Natural killer cell (primary cell): ENCODE measurements at regions not wholly inside any gene's neighbourhood (a gene's known extent, or its start where the extent isn't known, plus 50 kb on each side); places are given as distances from the start of the nearest gene placed in this dataset.

ENCODE experiments used
- ATAC-seq, 3 donors: fragments of 150-1000 bp in 2 of 3; fragments of 200-7000 bp in 1 of 3; cut with Tn5 transposase; 1 replicate in 1 of 3; 2 replicates in 2 of 3; pipeline ENCODE4 v1.10.0; 2021; ENCODE audit warnings: mild to moderate bottlenecking in 2 of 3, moderate library complexity in 2 of 3
- DNase-seq, 2 donors: peaks; one replicate each; pipeline versions ENCODE4 v3.0.0 to v3.0.0-alpha.2; 2013 to 2021; ENCODE audit warnings: mixed read lengths in 1 of 2
- H3K27ac ChIP-seq: one replicate; pipeline ENCODE4 v1.5.1; 2013; ENCODE audit warnings: mild to moderate bottlenecking, low read length
- H3K27me3 ChIP-seq: one replicate; pipeline ENCODE4 v1.6.1; 2013; ENCODE audit warnings: low read length; ENCODE audit not compliant: control insufficient read depth, insufficient read depth
- H3K36me3 ChIP-seq: one replicate; pipeline ENCODE4 v1.6.1; 2013; ENCODE audit warnings: low read length; ENCODE audit not compliant: control insufficient read depth, insufficient read depth
- H3K4me1 ChIP-seq: one replicate; pipeline ENCODE4 v1.6.1; 2013; ENCODE audit warnings: low read length; ENCODE audit not compliant: control insufficient read depth, insufficient read depth
- H3K4me3 ChIP-seq: one replicate; pipeline ENCODE4 v1.5.1; 2013; ENCODE audit warnings: low read length
- H3K9me3 ChIP-seq: one replicate; pipeline ENCODE4 v1.6.1; 2013; ENCODE audit warnings: low read length; ENCODE audit not compliant: control insufficient read depth, insufficient read depth
- H3K27ac Mint-ChIP-seq, 2 donors: one replicate each; pipeline ENCODE4 v1.8.0; 2022; ENCODE audit warnings: mild to moderate bottlenecking in 2 of 2, mixed read lengths in 2 of 2, moderate library complexity in 1 of 2
- H3K27me3 Mint-ChIP-seq, 2 donors: one replicate each; pipeline ENCODE4 v1.8.0; 2022; ENCODE audit warnings: low read depth in 2 of 2, mixed read lengths in 2 of 2
- H3K36me3 Mint-ChIP-seq: one replicate; pipeline ENCODE4 v1.8.0; 2022; ENCODE audit warnings: mixed read lengths
- H3K4me1 Mint-ChIP-seq, 2 donors: one replicate each; pipeline ENCODE4 v1.8.0; 2022; ENCODE audit warnings: mixed read lengths in 2 of 2
- H3K4me3 Mint-ChIP-seq: one replicate; pipeline ENCODE4 v1.8.0; 2022; ENCODE audit warnings: mild to moderate bottlenecking, moderate library complexity, mixed read lengths
- H3K9me3 Mint-ChIP-seq, 2 donors: one replicate each; pipeline ENCODE4 v1.8.0; 2022; ENCODE audit warnings: mixed read lengths in 2 of 2
- CTCF ChIP-seq: fragments of 200-600 bp; IDR thresholded peaks from one replicate; pipeline ENCODE4 v1.8.0; 2022; ENCODE audit warnings: antibody characterized with exemption
- WGBS: methylation state at CpG from one replicate; pipeline ENCODE4 v1.1.7; 2013; ENCODE audit warnings: missing lambda C conversion rate; ENCODE audit not compliant: insufficient coverage; 5-methylcytosine and 5-hydroxymethylcytosine counted together
- intact Hi-C: fragments of 100-400 bp; cut with micrococcal nuclease; formaldehyde crosslinking; loops from one replicate; pipeline ENCODE4 v1.14.2; 2022

- Histone ChIP-seq H3K9me3 (peaks cover 6% of the 10 kb centered on the region), H3K4me1 (no peaks in the 10 kb centered on the region), H3K36me3 (no peaks in the 10 kb centered on the region), H3K27ac (no peak overlapping the region), H3K4me3 (no peak overlapping the region), H3K27me3 (no peaks in the 10 kb centered on the region)
- H3K36me3 Mint-ChIP-seq, result no peaks in the 10 kb centered on the region
- no peak for ATAC-seq
- H3K4me1 Mint-ChIP-seq, result no peaks in the 10 kb centered on the region
- intact Hi-C loops, result no loop called here
- no peak for DNase-seq
- no peak overlapping the region for H3K27ac Mint-ChIP-seq
- 94% methylated on average over 2 of the region's 2 CpGs for WGBS
- TF ChIP-seq CTCF, result no peak
- H3K4me3 Mint-ChIP-seq, result no peak overlapping the region
- no peaks in the 10 kb centered on the region for H3K27me3 Mint-ChIP-seq
- H3K9me3 Mint-ChIP-seq, result peaks cover 5 to 19% of the 10 kb centered on the region in 2 donors
Observed at GRCh38 chr1:238176441-238176840, 285.7 kb upstream of the ZP4 start.

GRCh38 chr1:238171985-238172384 lies 281.3 kb upstream of the ZP4 start:
- DNase-seq, result no peak
- intact Hi-C loops, result no loop called here
- H3K27me3 Mint-ChIP-seq, result no peaks in the 10 kb centered on the region
- Histone ChIP-seq H3K4me1 (no peaks in the 10 kb centered on the region), H3K27me3 (no peaks in the 10 kb centered on the region), H3K27ac (no peak overlapping the region), H3K36me3 (no peaks in the 10 kb centered on the region), H3K9me3 (no peaks in the 10 kb centered on the region), H3K4me3 (no peak overlapping the region)
- peaks cover 8 to 26% of the 10 kb centered on the region in 2 donors for H3K9me3 Mint-ChIP-seq
- no peak overlapping the region for H3K4me3 Mint-ChIP-seq
- H3K27ac Mint-ChIP-seq, result no peak overlapping the region
- H3K4me1 Mint-ChIP-seq, result no peaks in the 10 kb centered on the region
- H3K36me3 Mint-ChIP-seq, result no peaks in the 10 kb centered on the region
- no peak for ATAC-seq
- WGBS, result no CpG with 5 or more reads among the region's 2 CpGs
- TF ChIP-seq CTCF, result no peak

- Histone ChIP-seq H3K9me3 (peaks cover 15% of the 10 kb centered on the region), H3K27me3 (no peaks in the 10 kb centered on the region), H3K4me3 (no peak overlapping the region), H3K27ac (no peak overlapping the region), H3K36me3 (no peaks in the 10 kb centered on the region), H3K4me1 (no peaks in the 10 kb centered on the region)
- no peaks in the 10 kb centered on the region for H3K4me1 Mint-ChIP-seq
- no peak overlapping the region for H3K27ac Mint-ChIP-seq
- no peak for DNase-seq
- H3K27me3 Mint-ChIP-seq, result no peaks in the 10 kb centered on the region
- H3K9me3 Mint-ChIP-seq, result peaks cover 21 to 35% of the 10 kb centered on the region in 2 donors
- TF ChIP-seq CTCF, result no peak
- H3K36me3 Mint-ChIP-seq, result peaks cover 11% of the 10 kb centered on the region
- intact Hi-C loops, result no loop called here
- no peak for ATAC-seq
- H3K4me3 Mint-ChIP-seq, result no peak overlapping the region
Observed at GRCh38 chr1:238161955-238162354, 271.2 kb upstream of the ZP4 start.

GRCh38 chr1:238153939-238154338 lies 263.2 kb upstream of the ZP4 start:
- Mint-ChIP-seq H3K9me3 (peaks cover 11 to 15% of the 10 kb centered on the region in 2 donors), H3K36me3 (no peaks in the 10 kb centered on the region), H3K27me3 (no peaks in the 10 kb centered on the region), H3K4me1 (no peaks in the 10 kb centered on the region), H3K27ac (no peak overlapping the region), H3K4me3 (no peak overlapping the region)
- Histone ChIP-seq H3K4me1 (no peaks in the 10 kb centered on the region), H3K27ac (no peak overlapping the region), H3K4me3 (no peak overlapping the region), H3K9me3 (no peaks in the 10 kb centered on the region), H3K27me3 (no peaks in the 10 kb centered on the region), H3K36me3 (no peaks in the 10 kb centered on the region)
- ATAC-seq, result no peak
- no peak for TF ChIP-seq CTCF
- intact Hi-C loops, result no loop called here
- 81% methylated on average over 2 of the region's 3 CpGs for WGBS
- DNase-seq, result no peak
